Mesenchymal stem cell (in vitro differentiated cells and primary cell): ENCODE measurements at regions not wholly inside any gene's neighbourhood (a gene's known extent, or its start where the extent isn't known, plus 50 kb on each side); places are given as distances from the start of the nearest gene placed in this dataset.

Experiments
- DNase-seq: peaks from one replicate; pipeline ENCODE4 v3.0.0-alpha.2; 2013
- H2AFZ ChIP-seq: one replicate; pipeline ENCODE4 v1.6.1; 2013; ENCODE audit warnings: low read depth, mild to moderate bottlenecking, control low read depth, inconsistent platforms, low read length, moderate library complexity
- H2AK5ac ChIP-seq: 2 replicates; pipeline ENCODE4 v1.6.1; 2013; ENCODE audit warnings: low read length, moderate library complexity, mild to moderate bottlenecking, inconsistent platforms; ENCODE audit not compliant: severe bottlenecking
- H2BK120ac ChIP-seq: one replicate; pipeline ENCODE4 v1.6.1; 2013; ENCODE audit warnings: low read depth, mild to moderate bottlenecking, inconsistent platforms, low read length, moderate library complexity
- H2BK12ac ChIP-seq, 2 experiments: one replicate each; pipeline ENCODE4 v1.6.1; 2013; ENCODE audit warnings: inconsistent platforms in 2 of 2, low read length in 2 of 2, mild to moderate bottlenecking in 2 of 2, moderate library complexity in 2 of 2, control low read depth in 1 of 2
- H2BK15ac ChIP-seq: one replicate; pipeline ENCODE4 v1.6.1; 2013; ENCODE audit warnings: mild to moderate bottlenecking, low read depth, inconsistent platforms; ENCODE audit not compliant: poor library complexity, severe bottlenecking
- H2BK5ac ChIP-seq: 2 replicates; pipeline ENCODE4 v1.6.1; 2013; ENCODE audit warnings: low read depth, mild to moderate bottlenecking, low read length, control low read depth, inconsistent platforms; ENCODE audit not compliant: poor library complexity, severe bottlenecking
- H3K14ac ChIP-seq, 2 experiments: one replicate each; pipeline ENCODE4 v1.6.1; 2013; ENCODE audit warnings: inconsistent platforms in 2 of 2, low read length in 2 of 2, control low read depth in 1 of 2, mild to moderate bottlenecking in 1 of 2, moderate library complexity in 1 of 2
- H3K18ac ChIP-seq, 2 experiments: one replicate each; pipeline ENCODE4 v1.6.1; 2013; ENCODE audit warnings: inconsistent platforms in 2 of 2, low read length in 2 of 2, control low read depth in 1 of 2, low read depth in 1 of 2, mild to moderate bottlenecking in 1 of 2
- H3K23ac ChIP-seq, 2 experiments: one replicate each; pipeline ENCODE4 v1.6.1; 2013; ENCODE audit warnings: inconsistent platforms in 2 of 2, low read length in 2 of 2, mild to moderate bottlenecking in 2 of 2, moderate library complexity in 2 of 2, control low read depth in 1 of 2
- H3K27ac ChIP-seq: 2 replicates; pipeline ENCODE4 v1.5.1; 2013; ENCODE audit warnings: mild to moderate bottlenecking, moderate library complexity, low read length, control low read depth, inconsistent platforms; ENCODE audit not compliant: poor library complexity, severe bottlenecking
- H3K27me3 ChIP-seq, 2 experiments: 2 replicates each; pipeline versions ENCODE4 v1.6.1 to v1.7.0; 2013; ENCODE audit warnings: low read length in 2 of 2, mild to moderate bottlenecking in 2 of 2, moderate library complexity in 2 of 2, control low read depth in 1 of 2, inconsistent platforms in 1 of 2; ENCODE audit not compliant: control insufficient read depth in 1 of 2, insufficient read depth in 1 of 2
- H3K36me3 ChIP-seq, 2 experiments: 2 replicates each; pipeline versions ENCODE4 v1.6.1 to v1.7.0; 2013; ENCODE audit warnings: low read length in 2 of 2, control low read depth in 1 of 2, inconsistent platforms in 1 of 2, low read depth in 1 of 2, mild to moderate bottlenecking in 1 of 2; ENCODE audit not compliant: insufficient read depth in 2 of 2, control insufficient read depth in 1 of 2
- H3K4ac ChIP-seq, 2 experiments: one replicate each; pipeline ENCODE4 v1.6.1; 2013; ENCODE audit warnings: inconsistent platforms in 2 of 2, low read length in 2 of 2, mild to moderate bottlenecking in 2 of 2, moderate library complexity in 2 of 2, control low read depth in 1 of 2, low read depth in 1 of 2
- H3K4me1 ChIP-seq: 2 replicates; pipeline ENCODE4 v1.6.1; 2013; ENCODE audit warnings: low read depth, low read length, control low read depth; ENCODE audit not compliant: control insufficient read depth, insufficient read depth
- H3K4me2 ChIP-seq: 2 replicates; pipeline ENCODE4 v1.6.1; 2013; ENCODE audit warnings: low read length, mild to moderate bottlenecking, inconsistent platforms; ENCODE audit not compliant: poor library complexity, severe bottlenecking
- H3K4me3 ChIP-seq, 2 experiments: 2 replicates each; pipeline versions ENCODE4 v1.5.1 to v1.7.0; 2013; ENCODE audit warnings: low read length in 2 of 2, mild to moderate bottlenecking in 2 of 2, control low read depth in 1 of 2, low read depth in 1 of 2; ENCODE audit not compliant: insufficient read depth in 1 of 2
- H3K79me1 ChIP-seq: replicated peaks from 2 replicates; pipeline ENCODE4 v1.6.1; 2013; ENCODE audit warnings: mild to moderate bottlenecking, control low read depth, low read length, inconsistent platforms; ENCODE audit not compliant: poor library complexity, severe bottlenecking
- H3K9ac ChIP-seq: 2 replicates; pipeline ENCODE4 v1.7.0; 2013; ENCODE audit warnings: mild to moderate bottlenecking, low read length, moderate library complexity
- H3K9me3 ChIP-seq: 2 replicates; pipeline ENCODE4 v1.7.0; 2013; ENCODE audit warnings: mild to moderate bottlenecking, low read length; ENCODE audit not compliant: control insufficient read depth
- H4K8ac ChIP-seq: one replicate; pipeline ENCODE4 v1.6.1; 2013; ENCODE audit warnings: inconsistent platforms, mild to moderate bottlenecking, low read length, moderate library complexity
- H4K91ac ChIP-seq: one replicate; pipeline ENCODE4 v1.6.1; 2013; ENCODE audit warnings: mild to moderate bottlenecking, low read length, inconsistent platforms
- WGBS: methylation state at CpG from one replicate; pipeline ENCODE4 v1.1.7; 2013; ENCODE audit warnings: mixed read lengths; 5-methylcytosine and 5-hydroxymethylcytosine counted together

GRCh38 chr2:4217737-4218136 lies 514.4 kb downstream of the DCDC2C start:
- Histone ChIP-seq H2AFZ (no peak overlapping the region), H3K9ac (no peak overlapping the region), H3K4ac (no peak overlapping the region), H4K91ac (no peak overlapping the region), H3K18ac (no peak overlapping the region), H3K79me1 (no peaks in the 10 kb centered on the region), H2BK5ac (no peak overlapping the region), H2BK12ac (no peak overlapping the region), H2AK5ac (no peak overlapping the region), H3K27ac (no peak overlapping the region), H3K14ac (no peak overlapping the region), H4K8ac (no peak overlapping the region), H3K9me3 (peaks cover 32% of the 10 kb centered on the region), H3K23ac (no peak overlapping the region), H2BK15ac (no peak overlapping the region), H3K4me2 (no peak overlapping the region), H3K36me3 (no peaks in the 10 kb centered on the region), H3K4me1 (no peaks in the 10 kb centered on the region), H2BK120ac (no peak overlapping the region), H3K4me3 (no peak overlapping the region), H3K27me3 (no peaks in the 10 kb centered on the region)
- no peak for DNase-seq
- WGBS = no CpG with 5 or more reads among the region's 1 CpG

- no peak overlapping the region for H2AFZ ChIP-seq
- no peak overlapping the region for H2BK12ac ChIP-seq
- H3K27ac ChIP-seq = no peak overlapping the region
- no peak overlapping the region for H3K14ac ChIP-seq
- H3K36me3 ChIP-seq = no peaks in the 10 kb centered on the region
- H2BK15ac ChIP-seq = no peak overlapping the region
- no peak overlapping the region for H2BK120ac ChIP-seq
- WGBS = no CpG with 5 or more reads among the region's 1 CpG
- H2BK5ac ChIP-seq = no peak overlapping the region
- H2AK5ac ChIP-seq = no peak overlapping the region
- H3K4me2 ChIP-seq = no peak overlapping the region
- H3K4me1 ChIP-seq = no peaks in the 10 kb centered on the region
- H3K9ac ChIP-seq = no peak overlapping the region
- no peak overlapping the region for H4K91ac ChIP-seq
- no peak overlapping the region for H3K4ac ChIP-seq
- no peak for DNase-seq
- H4K8ac ChIP-seq = no peak overlapping the region
- no peak overlapping the region for H3K18ac ChIP-seq
- H3K4me3 ChIP-seq = no peak overlapping the region
- peaks cover 31% of the 10 kb centered on the region for H3K9me3 ChIP-seq
- no peaks in the 10 kb centered on the region for H3K79me1 ChIP-seq
- H3K27me3 ChIP-seq = no peaks in the 10 kb centered on the region
- H3K23ac ChIP-seq = no peak overlapping the region
Observed at GRCh38 chr2:4219101-4219500, 515.7 kb downstream of the DCDC2C start.

- H3K18ac ChIP-seq = no peak overlapping the region
- 100% methylated on average over 1 of the region's 1 CpG for WGBS
Observed at GRCh38 chr2:4219571-4219970, 516.2 kb downstream of the DCDC2C start.

GRCh38 chr2:4221434-4221833 lies 518.1 kb downstream of the DCDC2C start:
- DNase-seq = no peak
- Histone ChIP-seq H2BK5ac (no peak overlapping the region), H2BK120ac (no peak overlapping the region), H3K9me3 (peaks cover 33% of the 10 kb centered on the region), H3K36me3 (no peaks in the 10 kb centered on the region), H3K27ac (no peak overlapping the region), H3K14ac (no peak overlapping the region), H3K23ac (no peak overlapping the region), H3K4me2 (no peak overlapping the region), H2BK15ac (no peak overlapping the region), H3K4ac (no peak overlapping the region), H3K27me3 (no peaks in the 10 kb centered on the region), H3K4me3 (no peak overlapping the region), H2AFZ (no peak overlapping the region), H3K18ac (no peak overlapping the region), H4K8ac (no peak overlapping the region), H4K91ac (no peak overlapping the region), H3K79me1 (no peaks in the 10 kb centered on the region), H3K9ac (no peak overlapping the region), H2BK12ac (no peak overlapping the region), H3K4me1 (no peaks in the 10 kb centered on the region), H2AK5ac (no peak overlapping the region)
- no CpG with 5 or more reads among the region's 1 CpG for WGBS

More at GRCh38 chr2:4219571-4219970, 516.2 kb downstream of the DCDC2C start:
- Histone ChIP-seq H2AK5ac (no peak overlapping the region), H3K9me3 (peaks cover 36% of the 10 kb centered on the region), H3K79me1 (no peaks in the 10 kb centered on the region), H2BK15ac (no peak overlapping the region), H3K9ac (no peak overlapping the region), H3K36me3 (no peaks in the 10 kb centered on the region), H4K8ac (no peak overlapping the region), H2BK120ac (no peak overlapping the region), H3K4me2 (no peak overlapping the region), H3K4ac (no peak overlapping the region), H2BK12ac (no peak overlapping the region), H3K23ac (no peak overlapping the region), H3K14ac (no peak overlapping the region), H3K27ac (no peak overlapping the region), H3K27me3 (no peaks in the 10 kb centered on the region), H2BK5ac (no peak overlapping the region), H3K4me3 (no peak overlapping the region), H2AFZ (no peak overlapping the region), H3K4me1 (no peaks in the 10 kb centered on the region), H4K91ac (no peak overlapping the region)
- DNase-seq = no peak
